ENCODE measurements at regions not wholly inside any gene's neighbourhood (a gene's known extent, or its start where the extent isn't known, plus 50 kb on each side); places are given as distances from the start of the nearest gene placed in this dataset.

DNA sequence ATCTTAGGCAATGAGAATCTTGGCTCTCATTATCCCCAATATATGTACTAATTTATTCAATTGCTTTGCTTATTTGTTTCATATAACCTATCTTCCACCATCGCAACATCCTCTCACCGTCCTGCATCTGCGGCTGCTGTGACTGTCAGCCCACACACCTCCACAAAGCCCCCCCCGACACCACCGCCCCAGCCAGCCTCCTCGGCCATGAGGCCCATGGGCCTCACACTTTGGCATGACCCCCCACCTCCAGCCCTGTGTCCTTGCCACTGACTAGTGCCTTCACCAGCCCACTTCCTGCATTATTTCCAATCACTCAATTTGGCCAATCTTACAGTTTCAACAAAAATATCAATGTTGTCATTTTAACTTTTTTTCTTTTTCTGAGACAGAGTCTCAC is 60.7 kb upstream of the TOX2 start:
- H3K27me3 ChIP-seq = peaks cover 0 to 2% (median 0%) of the 10 kb centered on the region in 9 donors
- H3K36me3 ChIP-seq = no peaks in the 10 kb centered on the region
- DNase-seq (no peak), ATAC-seq (no peak)
- H3K4me3 ChIP-seq = no peak overlapping the region
- no peaks in the 10 kb centered on the region for H3K9me3 ChIP-seq
- intact Hi-C loops (cut with DNase I) = no loop called here
- no peak overlapping the region for H3K27ac ChIP-seq
- no peak for TF ChIP-seq POLR2A (IDR thresholded peaks at IDR 0.05)
- TF ChIP-seq, protein P1, sequence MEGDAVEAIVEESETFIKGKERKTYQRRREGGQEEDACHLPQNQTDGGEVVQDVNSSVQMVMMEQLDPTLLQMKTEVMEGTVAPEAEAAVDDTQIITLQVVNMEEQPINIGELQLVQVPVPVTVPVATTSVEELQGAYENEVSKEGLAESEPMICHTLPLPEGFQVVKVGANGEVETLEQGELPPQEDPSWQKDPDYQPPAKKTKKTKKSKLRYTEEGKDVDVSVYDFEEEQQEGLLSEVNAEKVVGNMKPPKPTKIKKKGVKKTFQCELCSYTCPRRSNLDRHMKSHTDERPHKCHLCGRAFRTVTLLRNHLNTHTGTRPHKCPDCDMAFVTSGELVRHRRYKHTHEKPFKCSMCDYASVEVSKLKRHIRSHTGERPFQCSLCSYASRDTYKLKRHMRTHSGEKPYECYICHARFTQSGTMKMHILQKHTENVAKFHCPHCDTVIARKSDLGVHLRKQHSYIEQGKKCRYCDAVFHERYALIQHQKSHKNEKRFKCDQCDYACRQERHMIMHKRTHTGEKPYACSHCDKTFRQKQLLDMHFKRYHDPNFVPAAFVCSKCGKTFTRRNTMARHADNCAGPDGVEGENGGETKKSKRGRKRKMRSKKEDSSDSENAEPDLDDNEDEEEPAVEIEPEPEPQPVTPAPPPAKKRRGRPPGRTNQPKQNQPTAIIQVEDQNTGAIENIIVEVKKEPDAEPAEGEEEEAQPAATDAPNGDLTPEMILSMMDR (IDR thresholded peaks at IDR 0.05) = no peak
- H3K4me1 ChIP-seq = peaks cover 0 to 8% (median 1%) of the 10 kb centered on the region in 12 donors
- WGBS, 4 donors = 85 to 92% (median 88%) methylated on average over 6 of the region's 6 CpGs

GRCh38 chr20:43853174-43853803 is 61.4 kb upstream of the TOX2 start:
- no peak for TF ChIP-seq POLR2A (IDR thresholded peaks at IDR 0.05)
- TF ChIP-seq, protein P1 (IDR thresholded peaks at IDR 0.05) = no peak
- no peak overlapping the region for H3K27ac ChIP-seq
- WGBS, 4 donors = 82 to 90% (median 83%) methylated on average over 9 of the region's 9 CpGs
- H3K9me3 ChIP-seq = no peaks in the 10 kb centered on the region
- no peaks in the 10 kb centered on the region for H3K27me3 ChIP-seq
- intact Hi-C loops (cut with DNase I) = no loop called here
- H3K4me3 ChIP-seq = no peak overlapping the region
- H3K36me3 ChIP-seq = no peaks in the 10 kb centered on the region
- H3K4me1 ChIP-seq = peaks cover 0 to 8% (median 1%) of the 10 kb centered on the region in 12 donors
- no peak for ATAC-seq
- DNase-seq = no peak

DNA sequence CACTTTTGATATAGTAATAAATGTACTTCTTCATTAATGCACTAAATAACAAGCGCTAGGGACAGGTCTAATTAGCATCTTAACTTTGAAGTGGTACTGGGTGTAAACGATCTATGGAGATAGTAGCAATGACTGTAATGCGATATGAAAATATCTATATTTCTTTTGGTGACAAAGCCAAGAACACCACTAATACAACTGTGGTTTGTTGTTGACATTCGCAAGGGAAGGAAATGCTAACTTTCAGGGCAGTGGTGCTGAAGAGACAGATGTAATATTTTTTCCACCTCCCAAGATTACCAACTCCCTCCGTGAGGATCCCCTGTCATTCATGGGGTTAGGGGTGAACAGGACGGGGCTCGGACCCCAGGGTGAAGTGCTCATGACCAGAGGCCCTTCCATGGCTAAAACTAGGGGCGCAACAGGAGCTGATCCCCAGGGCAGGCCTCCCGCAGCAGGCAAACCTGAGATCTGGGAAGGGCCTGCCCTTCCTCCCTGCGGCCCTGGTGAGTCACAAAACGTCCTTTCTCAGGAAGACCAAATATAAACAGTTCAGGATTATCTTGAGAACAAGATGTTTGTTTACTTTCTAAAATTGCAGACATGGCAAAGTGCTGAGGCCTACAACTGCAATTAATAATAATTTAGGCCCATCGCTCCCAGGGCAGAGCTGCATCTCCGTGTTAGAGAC is 65.0 kb upstream of the TOX2 start:
- Histone ChIP-seq H3K4me1 (peaks cover 0 to 12% (median 1%) of the 10 kb centered on the region in 12 donors), H3K4me3 (no peak overlapping the region), H3K36me3 (no peaks in the 10 kb centered on the region), H3K9me3 (no peaks in the 10 kb centered on the region), H3K27ac (peak overlapping the region in 6 of 12 donors; percentile 24 to 79 (median 42)), H3K27me3 (peaks cover 0 to 7% (median 0%) of the 10 kb centered on the region in 9 donors)
- intact Hi-C loops (cut with DNase I) = loop anchor here in 4 of 10 donors (5.0 to 10.0 kb wide), 3 partner anchors 95 to 235 kb away; no protein-coding TSS in a partner anchor
- DNase-seq (no peak), ATAC-seq (peak in 3 of 4 donors; percentile 39 to 49 (median 47))
- no peak for TF ChIP-seq POLR2A (IDR thresholded peaks at IDR 0.05)
- TF ChIP-seq, protein P1 (IDR thresholded peaks at IDR 0.05) = no peak
- WGBS, 4 donors = 63 to 67% (median 66%) methylated on average over 13 of the region's 13 CpGs

- no peak for ATAC-seq
- H3K27ac ChIP-seq = no peak overlapping the region
- peaks cover 0 to 16% (median 3%) of the 10 kb centered on the region in 12 donors for H3K4me1 ChIP-seq
- no peaks in the 10 kb centered on the region for H3K36me3 ChIP-seq
- 68 to 79% (median 71%) methylated on average over 6 of the region's 6 CpGs for WGBS, 4 donors
- no peak overlapping the region for H3K4me3 ChIP-seq
- intact Hi-C loops (cut with DNase I) = loop anchor here in 4 of 10 donors (5.0 to 10.0 kb wide), 3 partner anchors 92 to 238 kb away; no protein-coding TSS in a partner anchor
- peaks cover 0 to 7% (median 0%) of the 10 kb centered on the region in 9 donors for H3K27me3 ChIP-seq
- TF ChIP-seq, protein P1 (IDR thresholded peaks at IDR 0.05) = no peak
- TF ChIP-seq POLR2A (IDR thresholded peaks at IDR 0.05) = no peak
- no peaks in the 10 kb centered on the region for H3K9me3 ChIP-seq
- no peak for DNase-seq
These were observed 68.1 kb upstream of the TOX2 start for GRCh38 chr20:43846516-43846905.

All from heart left ventricle (tissue), 16 donors.